ENCODE measurements at regions not wholly inside any gene's neighbourhood (a gene's known extent, or its start where the extent isn't known, plus 50 kb on each side); places are given as distances from the start of the nearest gene placed in this dataset.

DNA sequence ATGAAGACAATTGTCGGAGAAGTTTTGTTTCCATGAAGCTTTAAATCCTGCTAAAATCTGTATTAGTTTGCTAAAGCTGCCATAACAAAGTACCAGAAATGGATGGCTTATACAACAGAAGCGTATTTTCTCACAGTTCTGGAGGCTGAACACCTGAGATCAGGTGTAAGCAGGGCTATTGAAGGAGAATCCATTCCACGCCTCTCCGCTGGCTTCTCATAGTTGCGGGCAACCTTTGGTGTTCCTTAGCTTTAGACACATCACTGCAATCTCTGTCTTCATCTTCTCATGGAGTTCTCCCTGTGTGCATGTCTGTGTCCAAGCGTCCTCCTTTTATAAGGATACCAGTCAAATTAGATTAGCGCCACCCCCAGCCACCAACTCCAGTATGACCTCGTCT lies 159.9 kb upstream of the CDYL start:
- TF ChIP-seq POLR2AphosphoS5 (IDR thresholded peaks at IDR 0.05; ENCODE audit: low read depth, low read length) (no peak), SIN3A (IDR thresholded peaks at IDR 0.05; ENCODE audit: borderline replicate concordance, insufficient read depth, low read length) (no peak), TAF1 (IDR thresholded peaks at IDR 0.05; ENCODE audit: borderline replicate concordance, insufficient read depth, low read length) (no peak)
- TF ChIP-seq, protein P1, sequence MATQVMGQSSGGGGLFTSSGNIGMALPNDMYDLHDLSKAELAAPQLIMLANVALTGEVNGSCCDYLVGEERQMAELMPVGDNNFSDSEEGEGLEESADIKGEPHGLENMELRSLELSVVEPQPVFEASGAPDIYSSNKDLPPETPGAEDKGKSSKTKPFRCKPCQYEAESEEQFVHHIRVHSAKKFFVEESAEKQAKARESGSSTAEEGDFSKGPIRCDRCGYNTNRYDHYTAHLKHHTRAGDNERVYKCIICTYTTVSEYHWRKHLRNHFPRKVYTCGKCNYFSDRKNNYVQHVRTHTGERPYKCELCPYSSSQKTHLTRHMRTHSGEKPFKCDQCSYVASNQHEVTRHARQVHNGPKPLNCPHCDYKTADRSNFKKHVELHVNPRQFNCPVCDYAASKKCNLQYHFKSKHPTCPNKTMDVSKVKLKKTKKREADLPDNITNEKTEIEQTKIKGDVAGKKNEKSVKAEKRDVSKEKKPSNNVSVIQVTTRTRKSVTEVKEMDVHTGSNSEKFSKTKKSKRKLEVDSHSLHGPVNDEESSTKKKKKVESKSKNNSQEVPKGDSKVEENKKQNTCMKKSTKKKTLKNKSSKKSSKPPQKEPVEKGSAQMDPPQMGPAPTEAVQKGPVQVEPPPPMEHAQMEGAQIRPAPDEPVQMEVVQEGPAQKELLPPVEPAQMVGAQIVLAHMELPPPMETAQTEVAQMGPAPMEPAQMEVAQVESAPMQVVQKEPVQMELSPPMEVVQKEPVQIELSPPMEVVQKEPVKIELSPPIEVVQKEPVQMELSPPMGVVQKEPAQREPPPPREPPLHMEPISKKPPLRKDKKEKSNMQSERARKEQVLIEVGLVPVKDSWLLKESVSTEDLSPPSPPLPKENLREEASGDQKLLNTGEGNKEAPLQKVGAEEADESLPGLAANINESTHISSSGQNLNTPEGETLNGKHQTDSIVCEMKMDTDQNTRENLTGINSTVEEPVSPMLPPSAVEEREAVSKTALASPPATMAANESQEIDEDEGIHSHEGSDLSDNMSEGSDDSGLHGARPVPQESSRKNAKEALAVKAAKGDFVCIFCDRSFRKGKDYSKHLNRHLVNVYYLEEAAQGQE (IDR thresholded peaks at IDR 0.05; ENCODE audit: insufficient read depth in 1 of 2, low read depth in 2 of 2, low read length in 2 of 2) = no peak

Measured in PFSK-1 (cell line).